CD4-positive, alpha-beta T cell (primary cell): ENCODE measurements at regions not wholly inside any gene's neighbourhood (a gene's known extent, or its start where the extent isn't known, plus 50 kb on each side); places are given as distances from the start of the nearest gene placed in this dataset.
"Not testable (repeated sequence)": the region's sequence is repeated elsewhere in the genome, so short reads cannot be mapped to it uniquely, and the experiment has no call there.

Experiments
- ATAC-seq: fragments of 200-7000 bp; cut with Tn5 transposase; one replicate; pipeline ENCODE4 v1.10.0; 2022; ENCODE audit warnings: mild to moderate bottlenecking; ENCODE audit not compliant: poor library complexity
- CTCF ChIA-PET: fragments of 350-600 bp; sonication (Branson Sonifier 250); formaldehyde crosslinking; loops from one replicate; lab custom pipeline; 2021; ENCODE audit warnings: antibody characterized with exemption, inconsistent platforms; lab: Charles Lee
- POLR2A ChIA-PET: fragments of 350-600 bp; sonication (Branson Sonifier 250); formaldehyde crosslinking; loops from one replicate; lab custom pipeline; 2021; ENCODE audit warnings: antibody characterized with exemption, inconsistent platforms; lab: Charles Lee
- DNase-seq, 14 experiments: peaks; one replicate each; pipeline ENCODE4 v3.0.0-alpha.2; 2013 to 2020; ENCODE audit warnings: mixed read lengths in 2 of 14
- H3K27ac ChIP-seq, 2 donors: one replicate each; pipeline versions ENCODE4 v1.5.1 to v1.7.0; 2013; ENCODE audit warnings: low read length in 2 of 2, low read depth in 1 of 2, mild to moderate bottlenecking in 1 of 2
- H3K27me3 ChIP-seq, 2 experiments: 1 replicate in 1 of 2; 2 replicates in 1 of 2; pipeline versions ENCODE4 v1.6.1 to v1.7.0; 2013; ENCODE audit warnings: low read length in 2 of 2, control low read depth in 1 of 2, mild to moderate bottlenecking in 1 of 2, moderate library complexity in 1 of 2; ENCODE audit not compliant: insufficient read depth in 2 of 2, control insufficient read depth in 1 of 2
- H3K36me3 ChIP-seq: one replicate; pipeline ENCODE4 v1.6.1; 2013; ENCODE audit warnings: low read length, control low read depth; ENCODE audit not compliant: insufficient read depth
- H3K4me1 ChIP-seq: one replicate; pipeline ENCODE4 v1.6.1; 2013; ENCODE audit warnings: low read length, control low read depth; ENCODE audit not compliant: insufficient read depth
- H3K4me3 ChIP-seq: one replicate; pipeline ENCODE4 v1.5.1; 2013; ENCODE audit warnings: mild to moderate bottlenecking, low read length, moderate library complexity
- H3K9me3 ChIP-seq, 2 experiments: 1 replicate in 1 of 2; 2 replicates in 1 of 2; pipeline versions ENCODE4 v1.6.1 to v1.7.0; 2013; ENCODE audit warnings: low read length in 2 of 2, mild to moderate bottlenecking in 2 of 2, control low read depth in 1 of 2, moderate library complexity in 1 of 2; ENCODE audit not compliant: control insufficient read depth in 1 of 2, insufficient read depth in 1 of 2
- H3K27ac Mint-ChIP-seq: one replicate; pipeline ENCODE4 v1.8.0; 2020; ENCODE audit warnings: mixed read lengths
- H3K27me3 Mint-ChIP-seq: one replicate; pipeline ENCODE4 v1.8.0; 2021; ENCODE audit warnings: mixed read lengths
- H3K36me3 Mint-ChIP-seq: one replicate; pipeline ENCODE4 v1.8.0; 2021; ENCODE audit warnings: low read depth, mixed read lengths
- H3K4me1 Mint-ChIP-seq: one replicate; pipeline ENCODE4 v1.8.0; 2021; ENCODE audit warnings: low read depth, mixed read lengths
- H3K4me3 Mint-ChIP-seq: one replicate; pipeline ENCODE4 v1.8.0; 2020; ENCODE audit warnings: mild to moderate bottlenecking, mixed read lengths
- H3K9me3 Mint-ChIP-seq: one replicate; pipeline ENCODE4 v1.8.0; 2020; ENCODE audit warnings: mixed read lengths
- intact Hi-C, 2 experiments: fragments of 100-400 bp; cut with DNase I in 1 of 2; cut with micrococcal nuclease in 1 of 2; formaldehyde crosslinking; loops; one replicate each; pipeline versions ENCODE4 v1.15.1 to v1.9.0; 2023 to 2025; cut with DNase I, micrococcal nuclease
- TF ChIP-seq, protein P1 (sequence below): fragments of 200-600 bp; IDR thresholded peaks from one replicate; pipeline ENCODE4 v1.8.0; 2022; ENCODE audit warnings: antibody characterized with exemption, mild to moderate bottlenecking

DNA sequence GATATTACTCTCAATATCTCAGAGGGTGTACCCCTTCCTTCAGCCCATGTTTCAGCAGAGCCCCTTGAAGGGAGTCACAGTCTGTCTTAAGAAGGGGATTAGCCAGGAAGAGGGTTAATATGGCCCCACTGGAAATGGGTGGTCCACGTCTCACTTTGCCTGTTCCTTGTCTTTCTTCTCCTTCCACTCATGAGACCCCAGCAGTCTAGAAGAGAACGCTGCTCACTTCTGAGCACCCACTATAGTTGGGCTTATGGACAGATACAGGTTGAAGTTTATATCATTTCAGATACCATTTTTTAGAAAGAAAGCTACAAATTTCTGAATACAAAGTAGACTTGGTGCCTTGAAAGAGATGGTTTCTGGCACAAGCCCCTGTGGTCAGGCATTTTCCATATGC is 139.3 kb upstream of the API5 start:
- Histone ChIP-seq H3K27ac (no peak overlapping the region), H3K4me1 (no peaks in the 10 kb centered on the region), H3K9me3 (peaks cover 0 to 3% of the 10 kb centered on the region in 2 experiments), H3K4me3 (no peak overlapping the region), H3K36me3 (no peaks in the 10 kb centered on the region), H3K27me3 (no peaks in the 10 kb centered on the region)
- H3K27ac Mint-ChIP-seq = no peak overlapping the region
- no peaks in the 10 kb centered on the region for H3K4me1 Mint-ChIP-seq
- no peaks in the 10 kb centered on the region for H3K36me3 Mint-ChIP-seq
- peaks cover 1% of the 10 kb centered on the region for H3K9me3 Mint-ChIP-seq
- ChIA-PET POLR2A (no interaction called here), CTCF (no interaction called here)
- TF ChIP-seq, protein P1, sequence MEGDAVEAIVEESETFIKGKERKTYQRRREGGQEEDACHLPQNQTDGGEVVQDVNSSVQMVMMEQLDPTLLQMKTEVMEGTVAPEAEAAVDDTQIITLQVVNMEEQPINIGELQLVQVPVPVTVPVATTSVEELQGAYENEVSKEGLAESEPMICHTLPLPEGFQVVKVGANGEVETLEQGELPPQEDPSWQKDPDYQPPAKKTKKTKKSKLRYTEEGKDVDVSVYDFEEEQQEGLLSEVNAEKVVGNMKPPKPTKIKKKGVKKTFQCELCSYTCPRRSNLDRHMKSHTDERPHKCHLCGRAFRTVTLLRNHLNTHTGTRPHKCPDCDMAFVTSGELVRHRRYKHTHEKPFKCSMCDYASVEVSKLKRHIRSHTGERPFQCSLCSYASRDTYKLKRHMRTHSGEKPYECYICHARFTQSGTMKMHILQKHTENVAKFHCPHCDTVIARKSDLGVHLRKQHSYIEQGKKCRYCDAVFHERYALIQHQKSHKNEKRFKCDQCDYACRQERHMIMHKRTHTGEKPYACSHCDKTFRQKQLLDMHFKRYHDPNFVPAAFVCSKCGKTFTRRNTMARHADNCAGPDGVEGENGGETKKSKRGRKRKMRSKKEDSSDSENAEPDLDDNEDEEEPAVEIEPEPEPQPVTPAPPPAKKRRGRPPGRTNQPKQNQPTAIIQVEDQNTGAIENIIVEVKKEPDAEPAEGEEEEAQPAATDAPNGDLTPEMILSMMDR = no peak
- no peak overlapping the region for H3K4me3 Mint-ChIP-seq
- DNase-seq = no peak
- intact Hi-C loops = no loop called here
- ATAC-seq = no peak
- H3K27me3 Mint-ChIP-seq = no peaks in the 10 kb centered on the region

DNA sequence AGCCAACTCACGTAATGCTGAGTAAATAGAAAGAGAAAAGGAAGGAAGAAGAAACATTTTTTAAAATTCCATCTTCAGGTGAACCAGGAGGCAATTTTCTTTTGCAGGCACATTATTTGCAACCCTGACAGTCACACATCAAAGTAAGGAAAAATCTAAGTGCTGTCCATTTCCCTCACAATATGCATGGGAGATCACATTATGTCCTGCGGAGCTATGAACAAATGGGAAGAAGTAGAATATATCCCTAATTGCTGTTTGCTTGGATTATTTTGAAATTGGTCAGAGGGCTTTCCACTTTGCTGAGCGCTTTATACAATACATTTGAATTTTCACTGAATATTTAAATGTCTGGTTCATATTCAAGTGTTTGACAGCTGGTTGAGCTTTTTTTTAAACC is 133.8 kb upstream of the API5 start:
- Mint-ChIP-seq H3K36me3 (no peaks in the 10 kb centered on the region), H3K4me3 (no peak overlapping the region), H3K9me3 (peaks cover 4% of the 10 kb centered on the region), H3K27ac (no peak overlapping the region), H3K4me1 (no peaks in the 10 kb centered on the region), H3K27me3 (no peaks in the 10 kb centered on the region)
- no peaks in the 10 kb centered on the region for H3K4me1 ChIP-seq
- POLR2A ChIA-PET = no interaction called here
- no peaks in the 10 kb centered on the region for H3K36me3 ChIP-seq
- CTCF ChIA-PET = no interaction called here
- DNase-seq = no peak
- intact Hi-C loops = no loop called here
- no peak overlapping the region for H3K27ac ChIP-seq
- no peak for ATAC-seq
- H3K27me3 ChIP-seq = no peaks in the 10 kb centered on the region
- TF ChIP-seq, protein P1 = no peak
- H3K9me3 ChIP-seq = no peaks in the 10 kb centered on the region
- H3K4me3 ChIP-seq = no peak overlapping the region

DNA sequence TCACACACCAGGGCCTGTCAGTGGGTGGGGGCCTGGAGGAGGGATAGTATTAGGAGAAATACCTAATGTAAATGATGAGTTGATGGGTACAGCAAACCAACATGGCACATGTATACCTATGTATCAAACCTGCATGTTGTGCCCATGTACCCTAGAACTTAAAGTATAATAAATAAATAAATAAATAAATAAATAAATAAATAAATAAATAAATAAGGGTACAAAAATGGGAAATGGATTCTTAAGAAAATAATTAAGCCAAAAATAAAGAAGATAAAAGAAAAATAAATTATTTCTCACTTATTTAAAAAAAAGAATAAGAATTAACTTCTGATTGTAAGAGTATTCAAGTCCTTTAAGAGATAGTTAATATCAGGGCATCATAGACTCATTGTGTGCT is 117.3 kb upstream of the API5 start:
- H3K4me1 Mint-ChIP-seq, POLR2A ChIA-PET, intact Hi-C loops, H3K4me1 ChIP-seq, DNase-seq, H3K27me3 ChIP-seq, CTCF ChIA-PET, H3K9me3 Mint-ChIP-seq, H3K4me3 Mint-ChIP-seq, H3K27me3 Mint-ChIP-seq, H3K4me3 ChIP-seq, H3K36me3 Mint-ChIP-seq, H3K27ac ChIP-seq, ATAC-seq, H3K9me3 ChIP-seq, H3K36me3 ChIP-seq, H3K27ac Mint-ChIP-seq: not testable (repeated sequence)

DNA sequence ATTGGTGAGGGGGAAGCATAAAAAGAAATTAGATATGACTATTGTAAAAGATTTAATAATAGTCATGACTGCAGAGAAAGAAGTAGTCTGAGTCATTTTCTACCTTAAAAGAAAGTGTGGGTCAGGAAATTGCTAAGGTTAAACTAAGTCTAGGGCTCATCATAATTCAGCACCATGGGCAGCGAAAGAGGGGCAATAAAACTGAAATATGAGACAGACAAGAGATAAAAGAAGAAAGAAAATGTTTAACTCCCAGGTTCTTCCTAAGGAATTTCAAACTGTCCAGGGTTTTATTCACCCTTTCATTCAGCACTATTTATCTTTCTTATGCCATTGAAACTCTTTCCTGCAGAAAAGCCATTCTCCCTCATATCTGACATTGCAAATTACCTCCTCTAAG is 114.4 kb upstream of the API5 start:
- ChIA-PET CTCF (no interaction called here), POLR2A (no interaction called here)
- H3K27me3 ChIP-seq = no peaks in the 10 kb centered on the region
- H3K9me3 ChIP-seq = no peaks in the 10 kb centered on the region
- ATAC-seq = no peak
- TF ChIP-seq, protein P1 = no peak
- no peaks in the 10 kb centered on the region for H3K4me1 ChIP-seq
- Mint-ChIP-seq H3K4me1 (no peaks in the 10 kb centered on the region), H3K27me3 (no peaks in the 10 kb centered on the region), H3K4me3 (no peak overlapping the region), H3K27ac (no peak overlapping the region), H3K9me3 (peaks cover 5% of the 10 kb centered on the region), H3K36me3 (no peaks in the 10 kb centered on the region)
- no peak overlapping the region for H3K27ac ChIP-seq
- H3K36me3 ChIP-seq = no peaks in the 10 kb centered on the region
- intact Hi-C loops = no loop called here
- no peak for DNase-seq
- no peak overlapping the region for H3K4me3 ChIP-seq
